ENCODE measurements at regions not wholly inside any gene's neighbourhood (a gene's known extent, or its start where the extent isn't known, plus 50 kb on each side); places are given as distances from the start of the nearest gene placed in this dataset.
"Not testable (repeated sequence)": the region's sequence is repeated elsewhere in the genome, so short reads cannot be mapped to it uniquely, and the experiment has no call there.

DNA sequence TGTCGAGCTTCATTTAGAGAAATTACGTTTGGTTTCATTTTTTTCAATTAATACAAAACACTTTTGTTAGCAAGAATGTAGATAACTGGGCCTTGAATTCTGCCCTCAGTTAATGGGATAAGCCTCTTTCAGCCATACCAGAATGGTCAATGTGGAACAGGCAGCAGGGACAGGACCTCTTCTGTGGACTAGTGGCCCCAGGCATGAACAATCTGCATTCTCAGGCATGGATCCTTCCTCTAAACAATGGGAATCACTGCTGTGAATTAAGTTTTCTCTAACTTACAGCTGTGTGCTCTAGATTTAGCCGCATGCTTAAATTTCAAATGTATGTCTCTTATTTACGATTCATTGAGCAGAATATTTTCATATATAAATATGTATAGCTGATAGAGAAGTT, 237.7 kb upstream of the PRKCQ start:
- DNase-seq (ENCODE audit: low spot score) = no peak

DNA sequence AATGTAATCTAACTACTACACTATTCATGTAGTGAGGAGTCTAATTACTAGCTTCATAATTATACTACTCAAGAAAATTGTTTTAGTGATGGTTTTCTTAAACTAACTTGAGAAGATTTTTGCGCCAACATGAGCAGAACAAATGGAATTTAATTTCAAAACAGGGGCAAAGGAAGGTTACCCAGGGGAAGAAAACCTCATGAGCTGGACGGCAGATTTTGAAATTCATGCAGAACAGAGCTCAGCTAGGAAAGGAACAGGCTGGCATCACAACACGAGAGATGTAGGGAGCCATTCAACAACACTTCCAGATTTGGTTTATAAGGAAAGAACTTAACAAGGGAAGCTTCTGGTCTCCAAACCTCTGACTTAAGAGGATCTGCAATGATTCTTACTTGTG, 235.3 kb upstream of the PRKCQ start:
- no peak for DNase-seq (ENCODE audit: low spot score)

GRCh38 chr10:6813856-6814255, 233.8 kb upstream of the PRKCQ start:
- no peak for DNase-seq (ENCODE audit: low spot score)

- DNase-seq (ENCODE audit: low spot score) = no peak
These were observed 233.2 kb upstream of the PRKCQ start for GRCh38 chr10:6813306-6813705.

- no peak for DNase-seq (ENCODE audit: low spot score)
These were observed 231.1 kb upstream of the PRKCQ start for GRCh38 chr10:6811153-6811552.

- no peak for DNase-seq (ENCODE audit: low spot score)
These were observed 223.3 kb upstream of the PRKCQ start for GRCh38 chr10:6803427-6803783.

DNA sequence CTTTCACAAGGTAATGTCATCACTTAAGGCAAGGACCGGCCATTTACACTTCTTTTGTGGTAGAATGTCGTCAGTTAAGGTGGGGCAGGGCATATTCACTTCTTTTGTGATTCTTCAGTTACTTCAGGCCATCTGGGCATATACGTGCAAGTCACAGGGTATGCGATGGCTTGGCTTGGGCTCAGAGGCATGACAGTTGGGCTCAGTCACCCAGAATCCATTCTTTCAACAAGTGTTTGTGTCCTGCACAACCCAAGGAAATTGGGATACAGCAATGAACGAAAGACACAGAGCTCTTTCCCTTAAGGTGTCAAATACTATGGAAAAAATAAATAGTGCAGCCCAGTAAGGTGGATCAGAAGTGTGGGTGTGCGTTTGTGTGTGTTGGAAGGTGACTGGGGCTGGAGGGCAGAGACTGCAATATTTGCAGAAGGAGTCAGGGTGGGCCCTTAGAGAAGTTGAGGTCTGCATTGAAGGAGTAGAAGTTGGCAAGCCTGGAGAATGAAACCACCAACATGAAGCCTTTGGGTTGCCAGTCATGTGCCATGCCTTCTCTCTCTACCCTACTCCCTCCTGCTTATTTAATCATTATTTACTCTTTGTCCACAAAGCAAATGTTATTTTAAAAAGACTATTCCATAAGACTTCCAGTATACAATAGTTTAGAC, 222.8 kb upstream of the PRKCQ start:
- no peak for DNase-seq (ENCODE audit: low spot score)

DNA sequence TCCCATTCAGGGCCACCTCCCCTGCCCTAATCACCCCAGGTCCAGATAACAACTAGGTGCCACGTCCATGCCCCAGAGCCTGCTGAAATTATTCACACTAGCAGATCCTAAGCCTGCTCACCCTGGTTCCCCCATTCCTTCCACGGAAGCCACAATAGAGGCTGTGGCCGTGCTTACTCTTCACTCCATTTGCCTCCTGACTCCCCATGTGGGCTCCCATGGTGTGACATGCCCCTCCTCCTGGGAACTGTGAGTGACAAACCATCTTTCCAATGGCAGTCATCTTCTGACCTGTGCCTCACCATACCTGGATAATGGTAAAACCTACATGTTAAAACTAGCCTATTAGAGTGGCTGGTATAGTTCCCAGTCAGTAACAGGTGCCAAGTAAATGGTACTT, 216.2 kb upstream of the PRKCQ start:
- DNase-seq (ENCODE audit: low spot score) = no peak

DNA sequence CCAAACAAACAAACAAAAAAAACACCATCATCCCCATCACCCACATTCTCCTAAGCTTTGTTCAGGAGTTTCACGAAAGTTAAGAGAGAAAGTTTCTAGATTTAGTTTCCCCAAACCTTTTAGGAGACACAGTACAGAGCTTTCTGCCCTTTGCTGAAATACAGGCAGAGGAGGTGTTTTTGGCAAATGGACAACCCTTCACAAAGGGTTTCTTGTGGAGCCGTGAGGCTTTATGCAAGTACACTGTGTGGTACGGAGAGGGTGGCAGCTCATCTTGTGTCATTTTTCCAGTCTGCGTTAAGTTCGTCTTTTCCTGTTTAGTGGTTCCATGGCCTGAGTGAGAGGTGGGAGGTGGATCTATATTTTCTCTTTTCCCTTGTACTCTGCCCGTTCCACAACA, 215.5 kb upstream of the PRKCQ start:
- no peak for DNase-seq (ENCODE audit: low spot score)

DNA sequence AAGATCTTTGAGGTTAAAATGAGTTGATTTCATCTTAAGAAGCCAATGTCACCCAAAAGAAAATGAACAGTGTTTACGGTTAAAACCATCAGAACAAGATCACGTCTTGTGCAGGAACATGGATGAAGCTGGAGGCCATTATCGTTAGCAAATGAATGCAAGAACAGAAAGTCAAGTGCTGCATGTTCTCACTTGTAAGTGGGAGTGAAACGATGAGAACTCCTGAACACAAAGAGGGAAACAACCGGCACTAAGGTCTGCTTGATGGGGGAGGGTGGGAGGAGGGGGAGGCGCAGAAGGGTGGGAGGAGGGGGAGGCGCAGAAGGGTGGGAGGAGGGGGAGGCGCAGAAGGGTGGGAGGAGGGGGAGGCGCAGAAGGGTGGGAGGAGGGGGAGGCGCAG, 214.8 kb upstream of the PRKCQ start:
- DNase-seq (ENCODE audit: low spot score) = not testable (repeated sequence)

- no peak for DNase-seq (ENCODE audit: low spot score)
These were observed 214.4 kb upstream of the PRKCQ start for GRCh38 chr10:6794441-6794840.

DNA sequence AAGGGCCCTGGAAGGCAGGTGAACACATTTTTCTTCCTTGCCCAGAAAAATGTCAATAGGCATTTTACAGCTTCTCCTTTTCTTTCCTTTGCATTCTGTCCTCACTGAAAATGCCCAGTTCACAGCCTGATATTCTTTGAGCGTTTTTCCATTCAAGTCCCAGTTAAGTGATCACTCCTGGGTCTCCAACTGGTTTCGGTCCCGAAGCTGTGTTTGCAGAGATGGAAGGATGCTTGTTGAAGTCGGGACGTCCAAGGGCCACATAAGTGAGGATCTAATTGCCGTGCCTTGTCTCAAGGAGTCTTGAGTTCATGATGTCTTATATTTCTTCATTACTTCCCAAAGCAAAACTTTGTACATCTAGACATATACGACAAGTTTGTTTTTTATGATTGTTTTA, 208.7 kb upstream of the PRKCQ start:
- DNase-seq (ENCODE audit: low spot score) = no peak

- DNase-seq (ENCODE audit: low spot score) = no peak
These were observed 208.2 kb upstream of the PRKCQ start for GRCh38 chr10:6788231-6788630.

DNA sequence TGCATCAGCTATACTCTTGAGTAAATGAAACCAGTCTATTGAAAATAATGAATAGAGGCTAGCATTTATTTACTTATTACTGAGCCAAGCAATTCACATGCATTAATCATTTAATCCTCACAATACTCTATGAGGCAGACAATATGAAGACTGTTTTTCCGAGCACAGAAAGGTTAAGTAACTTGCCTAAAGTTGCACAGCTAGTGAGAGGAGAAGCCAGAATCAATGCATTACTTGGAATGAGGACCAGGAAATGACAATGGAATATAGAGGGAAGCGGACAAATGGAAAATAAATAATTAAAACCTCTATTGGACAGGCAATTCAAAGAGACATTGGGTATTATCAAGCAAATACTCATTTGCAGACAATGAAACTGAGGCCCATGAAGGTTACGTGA, 207.6 kb upstream of the PRKCQ start:
- DNase-seq (ENCODE audit: low spot score) = no peak

DNA sequence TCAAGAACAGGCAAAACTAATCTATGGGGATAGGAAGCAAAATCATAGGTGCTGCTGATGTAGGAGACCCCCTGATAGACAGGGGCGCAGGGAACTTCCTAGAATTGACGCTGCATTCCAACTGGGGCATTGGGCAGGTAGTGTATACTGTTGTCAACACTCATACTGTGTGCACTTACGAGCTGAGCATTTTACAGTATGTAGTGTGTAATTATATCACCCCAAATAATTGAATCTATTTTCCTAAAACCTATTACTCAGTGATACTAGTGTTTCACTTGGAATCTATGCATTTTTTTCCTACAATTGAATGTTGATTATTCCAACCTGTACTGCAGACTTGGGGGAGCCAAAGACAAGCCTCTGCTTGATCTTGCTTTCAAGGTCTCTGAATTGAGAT, 207.0 kb upstream of the PRKCQ start:
- DNase-seq (ENCODE audit: low spot score) = no peak

DNA sequence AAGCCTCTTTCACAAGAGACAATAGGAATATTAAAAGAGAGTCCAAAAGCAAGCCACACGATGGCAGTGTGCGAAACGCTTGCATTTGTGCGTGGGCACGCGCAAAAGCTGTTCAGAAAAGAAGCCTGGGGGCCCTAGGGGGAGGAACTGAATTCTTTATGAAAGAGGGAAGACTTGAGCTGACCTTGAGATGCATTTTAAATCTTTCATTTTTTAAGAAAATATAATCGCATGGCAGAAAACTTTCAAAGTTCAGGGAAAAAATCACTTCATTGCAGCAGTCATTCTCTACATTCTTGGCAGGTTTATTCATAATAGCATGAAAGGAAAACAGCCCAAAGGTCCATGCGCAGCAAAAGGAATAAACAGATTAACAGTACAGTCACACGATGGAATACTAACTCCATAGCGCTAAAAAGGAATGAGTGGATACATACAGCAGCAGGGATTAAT, 206.5 kb upstream of the PRKCQ start:
- DNase-seq (ENCODE audit: low spot score) = no peak

GRCh38 chr10:6784429-6784828, 204.4 kb upstream of the PRKCQ start:
- not testable (repeated sequence) for DNase-seq (ENCODE audit: low spot score)

GRCh38 chr10:6783471-6783870, 203.4 kb upstream of the PRKCQ start:
- no peak for DNase-seq (ENCODE audit: low spot score)

DNA sequence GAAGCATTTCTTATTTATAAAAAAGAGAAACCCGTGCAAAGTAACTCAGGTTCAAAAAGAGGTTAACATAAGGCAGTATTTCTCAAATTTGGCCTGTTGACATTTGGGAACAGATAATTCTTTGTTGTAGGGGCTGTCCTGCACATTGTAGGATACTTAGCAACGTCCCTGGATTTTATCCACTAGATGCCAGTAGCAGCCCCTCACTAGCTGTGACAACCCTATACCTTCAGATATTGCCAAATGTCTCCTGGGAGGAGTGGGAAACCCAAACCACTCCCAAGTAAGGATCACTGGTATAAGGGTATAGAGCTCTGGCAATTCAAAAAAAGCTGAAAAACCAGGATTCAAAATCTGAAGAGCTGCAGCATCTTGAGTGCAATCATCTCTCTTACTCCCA, 202.3 kb upstream of the PRKCQ start:
- no peak for DNase-seq (ENCODE audit: low spot score)

DNA sequence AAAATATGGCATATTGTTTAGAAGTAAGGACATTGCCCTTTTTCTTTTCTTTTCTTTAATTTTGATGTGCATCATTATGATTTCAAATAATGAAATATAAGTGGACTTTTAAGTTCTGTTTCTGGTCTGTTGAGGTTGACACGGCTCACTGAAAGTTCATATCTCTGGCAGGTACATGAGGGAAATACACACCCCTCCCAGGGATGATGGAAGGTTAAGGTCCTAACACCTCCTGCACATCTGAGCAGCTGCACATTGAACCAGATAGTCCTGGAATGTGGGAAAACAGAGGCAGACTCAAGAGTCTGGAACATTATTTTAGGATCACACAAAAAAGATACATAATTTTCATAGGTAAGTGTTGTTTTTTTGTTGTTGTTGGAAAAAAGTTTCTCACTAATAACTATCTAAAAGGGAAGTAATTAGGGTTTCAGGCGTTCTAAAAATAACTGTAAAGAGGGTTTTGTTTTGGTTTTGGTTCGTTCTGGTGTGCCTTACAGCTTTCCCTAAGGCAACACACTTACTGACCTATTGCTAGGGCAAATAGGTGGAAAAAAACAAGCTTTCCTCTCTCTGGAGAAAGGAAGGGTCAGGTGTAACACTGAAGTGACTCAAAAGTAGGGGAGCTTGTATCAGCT, 201.2 kb upstream of the PRKCQ start:
- DNase-seq (ENCODE audit: low spot score) = no peak

DNA sequence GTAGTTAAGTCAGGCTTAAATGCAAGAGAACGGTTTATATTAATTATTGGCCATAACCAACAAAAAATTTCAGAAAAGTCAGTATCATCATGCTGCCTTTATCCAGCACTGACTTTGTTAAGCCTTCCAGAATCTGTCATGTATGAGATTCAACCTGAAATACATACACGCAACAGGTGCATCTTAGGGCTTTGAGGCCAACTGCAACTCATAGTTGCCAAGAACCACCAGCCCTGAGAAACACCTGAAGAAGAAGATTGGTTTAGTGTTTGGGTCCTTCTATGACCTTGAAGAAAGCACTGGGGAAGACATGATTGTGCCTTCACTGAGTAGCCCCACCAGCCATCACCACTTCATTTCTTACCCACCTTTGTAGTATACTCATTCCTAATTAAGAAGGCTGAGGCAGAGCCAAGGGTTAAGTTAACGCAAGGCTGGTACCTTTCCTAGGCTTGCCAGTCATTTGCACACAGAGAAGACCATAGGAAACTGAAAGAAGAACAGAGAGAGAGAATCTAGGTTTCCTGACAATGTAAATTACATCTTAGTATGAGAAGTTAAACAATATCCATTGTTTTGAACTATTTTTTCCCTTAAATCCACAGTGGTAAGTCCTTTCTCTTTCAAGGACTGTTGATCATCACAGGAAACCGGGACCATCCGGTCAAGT, 200.1 kb upstream of the PRKCQ start:
- DNase-seq (ENCODE audit: low spot score) = no peak

GRCh38 chr10:6778992-6779701, 199.1 kb upstream of the PRKCQ start:
- DNase-seq (ENCODE audit: low spot score) = peak; percentile 50

- no peak for DNase-seq (ENCODE audit: low spot score)
These were observed 196.1 kb upstream of the PRKCQ start for GRCh38 chr10:6776170-6776569.
